C4-2B (cell line): ENCODE measurements at regions not wholly inside any gene's neighbourhood (a gene's known extent, or its start where the extent isn't known, plus 50 kb on each side); places are given as distances from the start of the nearest gene placed in this dataset.

Source experiments
- ZFX ChIP-seq: fragments of 450-650 bp; IDR thresholded peaks from 2 replicates; pipeline ENCODE4 v1.6.1; 2017
- TF ChIP-seq, protein P1 (sequence below): fragments of 450-650 bp; conservative IDR thresholded peaks from 2 replicates; pipeline ENCODE4 v1.5.1; 2017; ENCODE audit warnings: mild to moderate bottlenecking

DNA sequence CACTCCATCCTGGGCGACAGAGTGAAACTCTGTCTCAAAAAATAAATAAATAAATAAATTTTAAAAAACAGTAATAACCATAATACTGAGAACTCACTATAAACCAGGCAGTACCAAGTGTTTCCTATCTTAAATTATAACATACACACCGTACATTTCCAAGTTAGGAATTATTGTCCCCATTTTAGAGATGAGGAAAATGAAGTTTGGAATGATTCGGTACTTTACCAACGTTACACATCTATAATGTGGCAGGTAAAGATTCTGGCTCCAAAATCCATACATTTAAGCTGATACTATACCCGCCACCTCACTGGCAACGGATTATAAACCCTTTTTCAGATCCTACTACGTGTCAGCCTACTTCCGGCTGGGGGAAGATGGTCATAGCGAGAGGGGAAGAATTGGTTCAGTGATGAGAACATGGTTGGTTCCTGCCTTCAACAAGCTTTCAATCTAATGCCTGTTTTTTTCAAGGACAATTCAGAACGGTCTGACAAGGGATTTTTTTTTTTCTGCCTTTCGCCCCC, 105.9 kb upstream of the ATF7IP start:
- TF ChIP-seq, protein P1, sequence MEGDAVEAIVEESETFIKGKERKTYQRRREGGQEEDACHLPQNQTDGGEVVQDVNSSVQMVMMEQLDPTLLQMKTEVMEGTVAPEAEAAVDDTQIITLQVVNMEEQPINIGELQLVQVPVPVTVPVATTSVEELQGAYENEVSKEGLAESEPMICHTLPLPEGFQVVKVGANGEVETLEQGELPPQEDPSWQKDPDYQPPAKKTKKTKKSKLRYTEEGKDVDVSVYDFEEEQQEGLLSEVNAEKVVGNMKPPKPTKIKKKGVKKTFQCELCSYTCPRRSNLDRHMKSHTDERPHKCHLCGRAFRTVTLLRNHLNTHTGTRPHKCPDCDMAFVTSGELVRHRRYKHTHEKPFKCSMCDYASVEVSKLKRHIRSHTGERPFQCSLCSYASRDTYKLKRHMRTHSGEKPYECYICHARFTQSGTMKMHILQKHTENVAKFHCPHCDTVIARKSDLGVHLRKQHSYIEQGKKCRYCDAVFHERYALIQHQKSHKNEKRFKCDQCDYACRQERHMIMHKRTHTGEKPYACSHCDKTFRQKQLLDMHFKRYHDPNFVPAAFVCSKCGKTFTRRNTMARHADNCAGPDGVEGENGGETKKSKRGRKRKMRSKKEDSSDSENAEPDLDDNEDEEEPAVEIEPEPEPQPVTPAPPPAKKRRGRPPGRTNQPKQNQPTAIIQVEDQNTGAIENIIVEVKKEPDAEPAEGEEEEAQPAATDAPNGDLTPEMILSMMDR = no peak
- TF ChIP-seq ZFX = no peak
